HepG2 (cell line): ENCODE measurements at regions not wholly inside any gene's neighbourhood (a gene's known extent, or its start where the extent isn't known, plus 50 kb on each side); places are given as distances from the start of the nearest gene placed in this dataset.

Experiments
- ATAC-seq: fragments of 200-7000 bp; cut with Tn5 transposase; 3 replicates; pipeline ENCODE4 v1.9.1; 2020; ENCODE audit warnings: mild to moderate bottlenecking, moderate library complexity
- BruUV-seq: library from RNA; stranded (reverse); fragments of 400-500 nt; replicated peaks from 2 replicates; lab custom pipeline; 2021; lab: Mats Ljungman, UMichigan
- CTCF ChIA-PET: fragments of 300-600 bp; formaldehyde crosslinking; extraction: SDS; loops from one replicate; lab custom pipeline; 2021; ENCODE audit warnings: low total read pairs, inconsistent platforms, low intra/inter-chr PET ratio; lab: Yijun Ruan, JAX
- POLR2A ChIA-PET: fragments of 350-600 bp; sonication (Branson Sonifier 250); formaldehyde crosslinking; loops from one replicate; lab custom pipeline; 2020; ENCODE audit warnings: antibody characterized with exemption, inconsistent platforms; lab: Yijun Ruan, JAX
- DNase-seq: peaks from one replicate; pipeline ENCODE4 v3.0.0-alpha.2; 2015; ENCODE audit warnings: low spot score
- FAIRE-seq: peaks from 3 replicates; lab custom pipeline; 2011; peaks lifted over from hg19 to GRCh38; lab: Jason Lieb, UNC
- H2AFZ ChIP-seq: one replicate; pipeline ENCODE4 v1.6.1; 2011; ENCODE audit warnings: low read length, inconsistent platforms
- H3K27ac ChIP-seq: fragments of 300-600 bp; 3 replicates; pipeline ENCODE4 v1.8.0; 2011; ENCODE audit warnings: mixed run types, mild to moderate bottlenecking, mixed read lengths, low read length, inconsistent platforms; ENCODE audit not compliant: insufficient read depth; ENCODE audit errors: extremely low read length
- H3K27me3 ChIP-seq, 2 experiments: fragments of 200-600 bp in 1 of 2; 2 replicates in 1 of 2; 3 replicates in 1 of 2; pipeline versions ENCODE4 v1.6.0 to v1.8.0; 2011; ENCODE audit warnings: low read length in 2 of 2, mild to moderate bottlenecking in 2 of 2, moderate library complexity in 2 of 2, inconsistent platforms in 1 of 2; ENCODE audit not compliant: insufficient read depth in 2 of 2, control insufficient read depth in 1 of 2
- H3K36me3 ChIP-seq, 2 experiments: fragments of 200-600 bp in 1 of 2; replicated peaks in 1 of 2; 2 replicates in 1 of 2; 3 replicates in 1 of 2; pipeline versions ENCODE4 v1.5.1 to v1.8.0; 2011; ENCODE audit warnings: low read length in 2 of 2, inconsistent platforms in 1 of 2; ENCODE audit not compliant: insufficient read depth in 2 of 2, control insufficient read depth in 1 of 2
- H3K4me1 ChIP-seq: 2 replicates; pipeline ENCODE4 v1.5.1; 2012; ENCODE audit warnings: low read length, inconsistent platforms; ENCODE audit not compliant: insufficient read depth
- H3K4me2 ChIP-seq: 2 replicates; pipeline ENCODE4 v1.6.0; 2011; ENCODE audit warnings: low read depth, low read length, inconsistent platforms
- H3K4me3 ChIP-seq, 3 experiments: fragments of 200-600 bp in 1 of 3; sonication (generic), shearing (Covaris generic) in 1 of 3; replicated peaks in 1 of 3; 2 replicates each; pipeline ENCODE4 v1.5.1; 2011 to 2016; ENCODE audit warnings: low read length in 3 of 3, inconsistent platforms in 2 of 3, low read depth in 2 of 3, mild to moderate bottlenecking in 2 of 3, control low read depth in 1 of 3, mixed read lengths in 1 of 3; ENCODE audit not compliant: insufficient read depth in 1 of 3
- H3K79me2 ChIP-seq: one replicate; pipeline ENCODE4 v1.6.1; 2011; ENCODE audit warnings: low read length, inconsistent platforms; ENCODE audit not compliant: insufficient read depth
- H3K9ac ChIP-seq: 2 replicates; pipeline ENCODE4 v1.6.0; 2011; ENCODE audit warnings: mild to moderate bottlenecking, low read depth, low read length, inconsistent platforms; ENCODE audit not compliant: insufficient read depth
- H3K9me3 ChIP-seq: 2 replicates; pipeline ENCODE4 v1.5.1; 2012; ENCODE audit warnings: mild to moderate bottlenecking, low read length
- H4K20me1 ChIP-seq: 2 replicates; pipeline ENCODE4 v1.6.0; 2011; ENCODE audit warnings: inconsistent platforms, mild to moderate bottlenecking, low read length, moderate library complexity; ENCODE audit not compliant: insufficient read depth
- E2F1 ChIP-seq: sonication (generic); formaldehyde crosslinking; IDR thresholded peaks from 2 replicates; pipeline ENCODE4 v1.5.0; 2020; ENCODE audit warnings: missing genetic modification reagents
- HIC2 ChIP-seq: sonication (generic); formaldehyde crosslinking; IDR thresholded peaks from 2 replicates; pipeline ENCODE4 v1.9.0; 2022; ENCODE audit warnings: low read depth, missing genetic modification reagents
- PLRG1 ChIP-seq: fragments of 450-650 bp; conservative IDR thresholded peaks from 2 replicates; pipeline ENCODE4 v1.6.1; 2016
- ZBTB20 ChIP-seq: sonication (generic); formaldehyde crosslinking; IDR thresholded peaks from 2 replicates; pipeline ENCODE4 v1.8.1; 2023; ENCODE audit warnings: missing genetic modification reagents, low read depth, mild to moderate bottlenecking, borderline replicate concordance
- ZNF773 ChIP-seq: sonication (generic); formaldehyde crosslinking; IDR thresholded peaks from 2 replicates; pipeline ENCODE4 v1.4.0; 2020; ENCODE audit warnings: missing genetic modification reagents, borderline replicate concordance
- WGBS: methylation state at CpG from one replicate; pipeline ENCODE4 v1.1.6; 2017; ENCODE audit warnings: low lambda C conversion rate; 5-methylcytosine and 5-hydroxymethylcytosine counted together
- in situ Hi-C: cut with HindIII; loops from 2 replicates; pipeline ENCODE4 v1.10.0; 2017; ENCODE audit warnings: low pct_unique_long_range_greater_than_20kb; ENCODE audit not compliant: extremely low pct_ligation_motif_present
- intact Hi-C: fragments of 100-400 bp; cut with micrococcal nuclease; formaldehyde crosslinking; loops from one replicate; pipeline ENCODE4 v1.10.0; 2022; ENCODE audit not compliant: unreplicated experiment
- TF ChIP-seq, protein P1 (sequence below): sonication (generic); formaldehyde crosslinking; IDR thresholded peaks from 2 replicates; pipeline ENCODE4 v1.5.0; 2020; ENCODE audit warnings: mild to moderate bottlenecking, missing genetic modification reagents
- TF ChIP-seq, protein P2 (sequence below): sonication (generic); formaldehyde crosslinking; IDR thresholded peaks from 2 replicates; pipeline ENCODE4 v1.4.0; 2020; ENCODE audit warnings: mild to moderate bottlenecking, missing genetic modification reagents

DNA sequence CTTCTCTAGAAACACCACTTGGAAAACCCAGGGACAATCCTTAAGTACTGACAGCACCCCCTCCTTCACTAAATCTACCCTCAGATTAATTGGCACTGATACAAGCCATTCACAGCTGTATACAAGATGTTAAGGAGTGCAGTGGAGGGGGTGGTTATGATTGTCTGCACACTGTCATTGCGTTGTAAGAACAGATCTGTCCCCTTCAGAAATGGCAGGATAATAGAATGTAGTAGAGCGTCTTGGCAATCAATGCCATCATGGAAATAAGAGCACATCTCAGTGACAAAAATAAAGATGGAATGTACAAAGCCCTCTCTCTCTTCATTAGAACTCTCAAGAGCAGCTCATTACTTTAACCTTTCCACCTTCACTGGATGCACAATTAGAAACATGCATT is 324.9 kb upstream of the TBX18 start (continued):
- TF ChIP-seq, protein P1, sequence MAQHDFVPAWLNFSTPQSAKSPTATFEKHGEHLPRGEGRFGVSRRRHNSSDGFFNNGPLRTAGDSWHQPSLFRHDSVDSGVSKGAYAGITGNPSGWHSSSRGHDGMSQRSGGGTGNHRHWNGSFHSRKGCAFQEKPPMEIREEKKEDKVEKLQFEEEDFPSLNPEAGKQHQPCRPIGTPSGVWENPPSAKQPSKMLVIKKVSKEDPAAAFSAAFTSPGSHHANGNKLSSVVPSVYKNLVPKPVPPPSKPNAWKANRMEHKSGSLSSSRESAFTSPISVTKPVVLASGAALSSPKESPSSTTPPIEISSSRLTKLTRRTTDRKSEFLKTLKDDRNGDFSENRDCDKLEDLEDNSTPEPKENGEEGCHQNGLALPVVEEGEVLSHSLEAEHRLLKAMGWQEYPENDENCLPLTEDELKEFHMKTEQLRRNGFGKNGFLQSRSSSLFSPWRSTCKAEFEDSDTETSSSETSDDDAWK (CRISPR knock-in tag), result no peak
- TF ChIP-seq PLRG1, result no peak
- TF ChIP-seq E2F1, result no peak
- no peak for TF ChIP-seq HIC2

DNA sequence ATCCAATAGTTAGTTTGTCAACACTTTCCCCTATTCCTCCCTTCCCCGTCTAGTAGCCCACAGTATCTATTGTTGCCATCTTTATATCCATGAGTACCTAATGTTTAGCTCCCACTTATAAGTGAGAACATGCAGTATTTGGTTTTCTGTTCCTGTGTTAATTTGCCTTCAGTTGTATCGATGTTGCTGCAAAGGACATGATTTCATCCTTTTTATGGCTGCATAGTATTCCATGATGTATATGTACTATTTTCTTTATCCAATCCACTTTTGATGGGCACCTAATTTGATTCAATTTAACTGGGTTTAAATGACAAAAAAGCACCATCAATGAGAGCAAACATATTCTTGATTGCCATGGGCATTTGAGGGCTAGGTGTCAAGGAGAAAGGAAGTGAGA is 321.5 kb upstream of the TBX18 start:
- no peak overlapping the region for H3K4me3 ChIP-seq
- TF ChIP-seq, protein P2, sequence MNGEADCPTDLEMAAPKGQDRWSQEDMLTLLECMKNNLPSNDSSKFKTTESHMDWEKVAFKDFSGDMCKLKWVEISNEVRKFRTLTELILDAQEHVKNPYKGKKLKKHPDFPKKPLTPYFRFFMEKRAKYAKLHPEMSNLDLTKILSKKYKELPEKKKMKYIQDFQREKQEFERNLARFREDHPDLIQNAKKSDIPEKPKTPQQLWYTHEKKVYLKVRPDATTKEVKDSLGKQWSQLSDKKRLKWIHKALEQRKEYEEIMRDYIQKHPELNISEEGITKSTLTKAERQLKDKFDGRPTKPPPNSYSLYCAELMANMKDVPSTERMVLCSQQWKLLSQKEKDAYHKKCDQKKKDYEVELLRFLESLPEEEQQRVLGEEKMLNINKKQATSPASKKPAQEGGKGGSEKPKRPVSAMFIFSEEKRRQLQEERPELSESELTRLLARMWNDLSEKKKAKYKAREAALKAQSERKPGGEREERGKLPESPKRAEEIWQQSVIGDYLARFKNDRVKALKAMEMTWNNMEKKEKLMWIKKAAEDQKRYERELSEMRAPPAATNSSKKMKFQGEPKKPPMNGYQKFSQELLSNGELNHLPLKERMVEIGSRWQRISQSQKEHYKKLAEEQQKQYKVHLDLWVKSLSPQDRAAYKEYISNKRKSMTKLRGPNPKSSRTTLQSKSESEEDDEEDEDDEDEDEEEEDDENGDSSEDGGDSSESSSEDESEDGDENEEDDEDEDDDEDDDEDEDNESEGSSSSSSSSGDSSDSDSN (CRISPR knock-in tag), result no peak
- TF ChIP-seq ZNF773 (CRISPR knock-in tag) (no peak), ZBTB20 (CRISPR knock-in tag) (no peak)
- TF ChIP-seq, all 625 proteins: peak for 0
- H3K9ac ChIP-seq, result no peak overlapping the region
- no TSS peak for BruUV-seq
- in situ Hi-C loops, result no loop called here
- no peaks in the 10 kb centered on the region for H4K20me1 ChIP-seq
- ChIA-PET CTCF (no interaction called here), POLR2A (no interaction called here)
- H3K4me1 ChIP-seq, result no peaks in the 10 kb centered on the region
- H3K4me2 ChIP-seq, result no peak overlapping the region
- DNase-seq (no peak), FAIRE-seq (no peak), ATAC-seq (no peak)
- 2% methylated on average over 2 of the region's 2 CpGs for WGBS
- no peaks in the 10 kb centered on the region for H3K27me3 ChIP-seq
- no peaks in the 10 kb centered on the region for H3K36me3 ChIP-seq
- no peak overlapping the region for H3K27ac ChIP-seq
- H3K9me3 ChIP-seq, result no peaks in the 10 kb centered on the region
- no peak overlapping the region for H2AFZ ChIP-seq
- H3K79me2 ChIP-seq, result no peaks in the 10 kb centered on the region
- intact Hi-C loops, result no loop called here
